RWPE1 (cell line): ENCODE measurements at regions not wholly inside any gene's neighbourhood (a gene's known extent, or its start where the extent isn't known, plus 50 kb on each side); places are given as distances from the start of the nearest gene placed in this dataset.

Source experiments
- CTCF ChIA-PET: fragments of 350-600 bp; sonication (Branson Sonifier 250); formaldehyde crosslinking; extraction: SDS; loops from one replicate; lab custom pipeline; 2021; lab: Yijun Ruan, JAX
- POLR2A ChIA-PET: fragments of 400-600 bp; formaldehyde crosslinking; extraction: SDS; loops from one replicate; lab custom pipeline; 2020; ENCODE audit warnings: antibody characterized with exemption; ENCODE audit not compliant: low non-redundant PET; lab: Yijun Ruan, JAX
- DNase-seq: peaks from one replicate; pipeline ENCODE4 v3.0.0; 2012; ENCODE audit warnings: low spot score
- H3K27ac ChIP-seq: fragments of 450-650 bp; 2 replicates; pipeline ENCODE4 v1.5.1; 2017
- TF ChIP-seq, protein P1 (sequence below): fragments of 450-650 bp; conservative IDR thresholded peaks from 2 replicates; pipeline ENCODE4 v1.5.1; 2017; ENCODE audit warnings: low read depth, mild to moderate bottlenecking

- CTCF ChIA-PET: no interaction called here
- DNase-seq: no peak
- H3K27ac ChIP-seq: no peak overlapping the region
- POLR2A ChIA-PET: interaction anchor here (1.1 kb wide), 1 partner anchor 720 kb away, joined by 3 read pairs; no protein-coding TSS in a partner anchor
- TF ChIP-seq, protein P1, sequence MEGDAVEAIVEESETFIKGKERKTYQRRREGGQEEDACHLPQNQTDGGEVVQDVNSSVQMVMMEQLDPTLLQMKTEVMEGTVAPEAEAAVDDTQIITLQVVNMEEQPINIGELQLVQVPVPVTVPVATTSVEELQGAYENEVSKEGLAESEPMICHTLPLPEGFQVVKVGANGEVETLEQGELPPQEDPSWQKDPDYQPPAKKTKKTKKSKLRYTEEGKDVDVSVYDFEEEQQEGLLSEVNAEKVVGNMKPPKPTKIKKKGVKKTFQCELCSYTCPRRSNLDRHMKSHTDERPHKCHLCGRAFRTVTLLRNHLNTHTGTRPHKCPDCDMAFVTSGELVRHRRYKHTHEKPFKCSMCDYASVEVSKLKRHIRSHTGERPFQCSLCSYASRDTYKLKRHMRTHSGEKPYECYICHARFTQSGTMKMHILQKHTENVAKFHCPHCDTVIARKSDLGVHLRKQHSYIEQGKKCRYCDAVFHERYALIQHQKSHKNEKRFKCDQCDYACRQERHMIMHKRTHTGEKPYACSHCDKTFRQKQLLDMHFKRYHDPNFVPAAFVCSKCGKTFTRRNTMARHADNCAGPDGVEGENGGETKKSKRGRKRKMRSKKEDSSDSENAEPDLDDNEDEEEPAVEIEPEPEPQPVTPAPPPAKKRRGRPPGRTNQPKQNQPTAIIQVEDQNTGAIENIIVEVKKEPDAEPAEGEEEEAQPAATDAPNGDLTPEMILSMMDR: no peak
These were observed 170.3 kb downstream of the ERCC6L2 start for GRCh38 chr9:96045811-96046210.

- POLR2A ChIA-PET: no interaction called here
- H3K27ac ChIP-seq: no peak overlapping the region
- TF ChIP-seq, protein P1: no peak
- no peak for DNase-seq
- CTCF ChIA-PET: interaction anchor here (0.6 kb wide), 1 partner anchor 148 kb away, joined by 4 read pairs; no protein-coding TSS in a partner anchor
These were observed 168.9 kb downstream of the ERCC6L2 start for GRCh38 chr9:96044401-96044800.

GRCh38 chr9:96040591-96041461, 165.3 kb downstream of the ERCC6L2 start:
- no peak for DNase-seq
- CTCF ChIA-PET: interaction anchor here (0.7 to 1.0 kb wide), 4 partner anchors 8 to 321 kb away, joined by 3 to 5 read pairs (median 4); no protein-coding TSS in a partner anchor
- TF ChIP-seq, protein P1: no peak

DNA sequence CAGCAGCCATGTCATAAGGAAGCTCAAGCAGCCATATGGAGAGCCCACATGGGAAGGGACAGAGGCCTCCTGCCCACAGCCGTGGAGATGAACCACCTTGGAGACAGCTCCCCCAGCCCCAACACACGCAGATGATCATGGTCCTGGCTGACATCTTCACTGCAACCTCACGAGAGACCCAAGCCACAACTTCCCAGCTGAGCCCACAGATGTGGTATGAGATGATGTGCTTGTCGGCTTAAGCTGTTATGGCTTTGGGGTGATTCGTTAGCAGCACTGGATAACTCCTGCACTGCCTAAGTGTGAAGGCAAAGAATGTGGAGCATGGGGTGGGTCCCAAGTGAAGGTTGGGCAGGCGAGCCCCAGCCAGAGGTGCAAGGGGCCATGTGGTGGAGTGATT, 163.4 kb downstream of the ERCC6L2 start:
- ChIA-PET POLR2A (no interaction called here), CTCF (no interaction called here)
- no peak overlapping the region for H3K27ac ChIP-seq
- TF ChIP-seq, protein P1: no peak
- DNase-seq: no peak

More at GRCh38 chr9:96040591-96041461, 165.3 kb downstream of the ERCC6L2 start:
- no peak overlapping the region for H3K27ac ChIP-seq
- POLR2A ChIA-PET: no interaction called here

GRCh38 chr9:96038271-96038670, 162.8 kb downstream of the ERCC6L2 start:
- POLR2A ChIA-PET: no interaction called here
- H3K27ac ChIP-seq: no peak overlapping the region
- DNase-seq: no peak
- CTCF ChIA-PET: no interaction called here
- TF ChIP-seq, protein P1: no peak

DNA sequence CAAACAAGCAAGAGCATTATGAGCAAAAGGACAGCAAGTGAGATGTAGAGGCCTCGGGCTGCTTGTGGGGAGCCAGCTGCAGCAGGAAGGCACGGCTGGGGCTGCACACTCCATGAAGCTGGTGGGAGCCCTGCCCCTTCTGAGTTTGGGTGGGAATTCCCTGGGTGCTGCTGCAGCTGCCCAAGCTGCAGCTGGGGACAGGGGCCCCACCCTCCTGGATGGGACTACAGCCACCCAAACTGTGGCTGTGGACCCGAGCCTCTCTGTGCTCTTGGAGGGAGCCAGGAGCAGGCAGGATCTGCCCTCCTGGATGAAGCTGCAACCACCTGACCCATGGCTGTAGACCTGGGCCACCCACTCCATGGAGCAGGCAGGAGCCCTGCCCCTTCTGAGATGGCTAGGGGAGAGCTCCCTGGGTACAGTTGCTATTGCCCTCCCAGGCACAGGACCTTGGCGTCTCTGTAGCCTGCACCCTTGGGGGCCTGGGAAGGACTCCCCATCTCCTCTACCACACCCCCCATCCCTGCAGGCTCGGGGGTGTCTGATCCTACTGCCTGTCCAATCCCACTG, 159.1 kb downstream of the ERCC6L2 start:
- ChIA-PET POLR2A (no interaction called here), CTCF (interaction anchor here (0.7 kb wide), 1 partner anchor 16 kb away, joined by 5 read pairs; no protein-coding TSS in a partner anchor)
- DNase-seq: no peak
- no peak overlapping the region for H3K27ac ChIP-seq
- TF ChIP-seq, protein P1: no peak
